ENCODE measurements at regions not wholly inside any gene's neighbourhood (a gene's known extent, or its start where the extent isn't known, plus 50 kb on each side); places are given as distances from the start of the nearest gene placed in this dataset.

GRCh38 chr9:16085167-16085726 lies 532.4 kb downstream of the CCDC171 start:
- no peak for TF ChIP-seq EZH2 (IDR thresholded peaks at IDR 0.05; ENCODE audit: low read length)
- no peak for TF ChIP-seq CTCF (optimal IDR thresholded peaks at IDR 0.05 in 1 of 3, IDR thresholded peaks at IDR 0.05 in 1 of 3, conservative IDR thresholded peaks at IDR 0.05 in 1 of 3; ENCODE audit: extremely low read depth in 1 of 3, insufficient read depth in 2 of 3, low read length in 3 of 3)
